ENCODE measurements at regions not wholly inside any gene's neighbourhood (a gene's known extent, or its start where the extent isn't known, plus 50 kb on each side); places are given as distances from the start of the nearest gene placed in this dataset.

- H3K4me3 ChIP-seq (ENCODE audit: low read depth, low read length), result no peak overlapping the region
- H3K4me1 ChIP-seq (ENCODE audit: control insufficient read depth, insufficient read depth, low read length), result peaks cover 8% of the 10 kb centered on the region
- H3K27me3 ChIP-seq (ENCODE audit: control insufficient read depth, insufficient read depth, low read length), result no peaks in the 10 kb centered on the region
- H3K36me3 ChIP-seq (ENCODE audit: control insufficient read depth, insufficient read depth, low read length), result no peaks in the 10 kb centered on the region
- no peaks in the 10 kb centered on the region for H3K9me3 ChIP-seq (ENCODE audit: control insufficient read depth, insufficient read depth, low read length)
- no peak overlapping the region for H3K9ac ChIP-seq (ENCODE audit: low read depth, low read length)
Observed at GRCh38 chr21:15564907-15565306, 164.9 kb upstream of the USP25 start.

GRCh38 chr21:15566703-15567102, 163.1 kb upstream of the USP25 start:
- Histone ChIP-seq H3K36me3 (ENCODE audit: control insufficient read depth, insufficient read depth, low read length) (no peaks in the 10 kb centered on the region), H3K9ac (ENCODE audit: low read depth, low read length) (no peak overlapping the region), H3K4me1 (ENCODE audit: control insufficient read depth, insufficient read depth, low read length) (no peaks in the 10 kb centered on the region), H3K4me3 (ENCODE audit: low read depth, low read length) (no peak overlapping the region), H3K27me3 (ENCODE audit: control insufficient read depth, insufficient read depth, low read length) (no peaks in the 10 kb centered on the region), H3K9me3 (ENCODE audit: control insufficient read depth, insufficient read depth, low read length) (no peaks in the 10 kb centered on the region)

GRCh38 chr21:15567191-15567590, 162.6 kb upstream of the USP25 start:
- no peak overlapping the region for H3K9ac ChIP-seq (ENCODE audit: low read depth, low read length)
- H3K4me3 ChIP-seq (ENCODE audit: low read depth, low read length), result no peak overlapping the region
- H3K27me3 ChIP-seq (ENCODE audit: control insufficient read depth, insufficient read depth, low read length), result no peaks in the 10 kb centered on the region
- no peaks in the 10 kb centered on the region for H3K36me3 ChIP-seq (ENCODE audit: control insufficient read depth, insufficient read depth, low read length)
- H3K9me3 ChIP-seq (ENCODE audit: control insufficient read depth, insufficient read depth, low read length), result no peaks in the 10 kb centered on the region
- no peaks in the 10 kb centered on the region for H3K4me1 ChIP-seq (ENCODE audit: control insufficient read depth, insufficient read depth, low read length)

GRCh38 chr21:15568516-15568915, 161.3 kb upstream of the USP25 start:
- H3K4me3 ChIP-seq (ENCODE audit: low read depth, low read length), result no peak overlapping the region
- H3K36me3 ChIP-seq (ENCODE audit: control insufficient read depth, insufficient read depth, low read length), result no peaks in the 10 kb centered on the region
- H3K9ac ChIP-seq (ENCODE audit: low read depth, low read length), result no peak overlapping the region
- no peaks in the 10 kb centered on the region for H3K9me3 ChIP-seq (ENCODE audit: control insufficient read depth, insufficient read depth, low read length)
- no peaks in the 10 kb centered on the region for H3K27me3 ChIP-seq (ENCODE audit: control insufficient read depth, insufficient read depth, low read length)
- H3K4me1 ChIP-seq (ENCODE audit: control insufficient read depth, insufficient read depth, low read length), result no peaks in the 10 kb centered on the region

- Histone ChIP-seq H3K9me3 (ENCODE audit: control insufficient read depth, insufficient read depth, low read length) (no peaks in the 10 kb centered on the region), H3K4me3 (ENCODE audit: low read depth, low read length) (no peak overlapping the region), H3K27me3 (ENCODE audit: control insufficient read depth, insufficient read depth, low read length) (no peaks in the 10 kb centered on the region), H3K9ac (ENCODE audit: low read depth, low read length) (no peak overlapping the region), H3K4me1 (ENCODE audit: control insufficient read depth, insufficient read depth, low read length) (no peaks in the 10 kb centered on the region), H3K36me3 (ENCODE audit: control insufficient read depth, insufficient read depth, low read length) (no peaks in the 10 kb centered on the region)
Observed at GRCh38 chr21:15586752-15587427, 142.9 kb upstream of the USP25 start.

GRCh38 chr21:15592271-15592860, 137.4 kb upstream of the USP25 start:
- Histone ChIP-seq H3K9me3 (ENCODE audit: control insufficient read depth, insufficient read depth, low read length) (no peaks in the 10 kb centered on the region), H3K9ac (ENCODE audit: low read depth, low read length) (no peak overlapping the region), H3K4me1 (ENCODE audit: control insufficient read depth, insufficient read depth, low read length) (no peaks in the 10 kb centered on the region), H3K4me3 (ENCODE audit: low read depth, low read length) (no peak overlapping the region), H3K36me3 (ENCODE audit: control insufficient read depth, insufficient read depth, low read length) (no peaks in the 10 kb centered on the region), H3K27me3 (ENCODE audit: control insufficient read depth, insufficient read depth, low read length) (no peaks in the 10 kb centered on the region)

- Histone ChIP-seq H3K9ac (ENCODE audit: low read depth, low read length) (no peak overlapping the region), H3K27me3 (ENCODE audit: control insufficient read depth, insufficient read depth, low read length) (no peaks in the 10 kb centered on the region), H3K36me3 (ENCODE audit: control insufficient read depth, insufficient read depth, low read length) (no peaks in the 10 kb centered on the region), H3K4me3 (ENCODE audit: low read depth, low read length) (no peak overlapping the region), H3K9me3 (ENCODE audit: control insufficient read depth, insufficient read depth, low read length) (no peaks in the 10 kb centered on the region), H3K4me1 (ENCODE audit: control insufficient read depth, insufficient read depth, low read length) (no peaks in the 10 kb centered on the region)
Observed at GRCh38 chr21:15592957-15593356, 136.8 kb upstream of the USP25 start.

- no peaks in the 10 kb centered on the region for H3K36me3 ChIP-seq (ENCODE audit: control insufficient read depth, insufficient read depth, low read length)
- no peak overlapping the region for H3K9ac ChIP-seq (ENCODE audit: low read depth, low read length)
- H3K9me3 ChIP-seq (ENCODE audit: control insufficient read depth, insufficient read depth, low read length), result no peaks in the 10 kb centered on the region
- H3K4me1 ChIP-seq (ENCODE audit: control insufficient read depth, insufficient read depth, low read length), result no peaks in the 10 kb centered on the region
- no peak overlapping the region for H3K4me3 ChIP-seq (ENCODE audit: low read depth, low read length)
- no peaks in the 10 kb centered on the region for H3K27me3 ChIP-seq (ENCODE audit: control insufficient read depth, insufficient read depth, low read length)
Observed at GRCh38 chr21:15601390-15601789, 128.4 kb upstream of the USP25 start.

- no peaks in the 10 kb centered on the region for H3K4me1 ChIP-seq (ENCODE audit: control insufficient read depth, insufficient read depth, low read length)
- no peaks in the 10 kb centered on the region for H3K36me3 ChIP-seq (ENCODE audit: control insufficient read depth, insufficient read depth, low read length)
- H3K9me3 ChIP-seq (ENCODE audit: control insufficient read depth, insufficient read depth, low read length), result no peaks in the 10 kb centered on the region
- H3K4me3 ChIP-seq (ENCODE audit: low read depth, low read length), result no peak overlapping the region
- H3K9ac ChIP-seq (ENCODE audit: low read depth, low read length), result no peak overlapping the region
- no peaks in the 10 kb centered on the region for H3K27me3 ChIP-seq (ENCODE audit: control insufficient read depth, insufficient read depth, low read length)
Observed at GRCh38 chr21:15604413-15604812, 125.4 kb upstream of the USP25 start.

- Histone ChIP-seq H3K36me3 (ENCODE audit: control insufficient read depth, insufficient read depth, low read length) (no peaks in the 10 kb centered on the region), H3K4me1 (ENCODE audit: control insufficient read depth, insufficient read depth, low read length) (no peaks in the 10 kb centered on the region), H3K4me3 (ENCODE audit: low read depth, low read length) (no peak overlapping the region), H3K9ac (ENCODE audit: low read depth, low read length) (no peak overlapping the region), H3K9me3 (ENCODE audit: control insufficient read depth, insufficient read depth, low read length) (no peaks in the 10 kb centered on the region), H3K27me3 (ENCODE audit: control insufficient read depth, insufficient read depth, low read length) (no peaks in the 10 kb centered on the region)
Observed at GRCh38 chr21:15614766-15615165, 115.0 kb upstream of the USP25 start.

GRCh38 chr21:15616864-15617574, 112.8 kb upstream of the USP25 start:
- H3K9me3 ChIP-seq (ENCODE audit: control insufficient read depth, insufficient read depth, low read length), result no peaks in the 10 kb centered on the region
- H3K4me1 ChIP-seq (ENCODE audit: control insufficient read depth, insufficient read depth, low read length), result no peaks in the 10 kb centered on the region
- H3K9ac ChIP-seq (ENCODE audit: low read depth, low read length), result no peak overlapping the region
- no peaks in the 10 kb centered on the region for H3K27me3 ChIP-seq (ENCODE audit: control insufficient read depth, insufficient read depth, low read length)
- H3K4me3 ChIP-seq (ENCODE audit: low read depth, low read length), result no peak overlapping the region
- H3K36me3 ChIP-seq (ENCODE audit: control insufficient read depth, insufficient read depth, low read length), result no peaks in the 10 kb centered on the region

- no peaks in the 10 kb centered on the region for H3K27me3 ChIP-seq (ENCODE audit: control insufficient read depth, insufficient read depth, low read length)
Observed at GRCh38 chr21:15617964-15618363, 111.8 kb upstream of the USP25 start.

More at GRCh38 chr21:15617964-15618363, 111.8 kb upstream of the USP25 start:
- H3K4me3 ChIP-seq (ENCODE audit: low read depth, low read length), result no peak overlapping the region
- no peaks in the 10 kb centered on the region for H3K4me1 ChIP-seq (ENCODE audit: control insufficient read depth, insufficient read depth, low read length)
- H3K9me3 ChIP-seq (ENCODE audit: control insufficient read depth, insufficient read depth, low read length), result no peaks in the 10 kb centered on the region
- no peak overlapping the region for H3K9ac ChIP-seq (ENCODE audit: low read depth, low read length)
- H3K36me3 ChIP-seq (ENCODE audit: control insufficient read depth, insufficient read depth, low read length), result no peaks in the 10 kb centered on the region
